ENCODE measurements at regions not wholly inside any gene's neighbourhood (a gene's known extent, or its start where the extent isn't known, plus 50 kb on each side); places are given as distances from the start of the nearest gene placed in this dataset.

- H3K23ac ChIP-seq (ENCODE audit: insufficient read length) = no peak overlapping the region
- H4K5ac ChIP-seq (ENCODE audit: insufficient read length, low read depth, low read length) = no peak overlapping the region
- no peak overlapping the region for H3K18ac ChIP-seq (ENCODE audit: extremely low read depth, low read length)
- H3K79me2 ChIP-seq (ENCODE audit: control insufficient read depth in 1 of 2, insufficient read depth in 2 of 2, low read length in 2 of 2) = no peaks in the 10 kb centered on the region
- ChIA-PET CTCF (ENCODE audit: partially characterized antibody) (interaction anchor here (0.6 to 2.0 kb wide), 3 partner anchors 23 to 369 kb away, joined by 3 to 5 read pairs (median 4); no protein-coding TSS in a partner anchor), POLR2A (ENCODE audit: partially characterized antibody) (no interaction called here)
- no peak overlapping the region for H4K91ac ChIP-seq (replicated peaks; ENCODE audit: insufficient read length, low read length)
- H3K9me3 ChIP-seq (ENCODE audit: insufficient read depth in 2 of 2, low read depth in 1 of 2, low read length in 1 of 2) = no peaks in the 10 kb centered on the region
- no peaks in the 10 kb centered on the region for H3K23me2 ChIP-seq (ENCODE audit: low read depth, low read length)
- H3K4me1 ChIP-seq (replicated peaks in 1 of 4; ENCODE audit: control insufficient read depth in 3 of 4, insufficient read depth in 4 of 4, low read length in 3 of 4) = no peaks in the 10 kb centered on the region
- no peak for DNase-seq (ENCODE audit: low read depth in 1 of 2, low spot score in 2 of 2)
- no peak overlapping the region for H2BK120ac ChIP-seq (replicated peaks; ENCODE audit: low read depth, low read length)
- H3K4me3 ChIP-seq (ENCODE audit: extremely low read depth in 1 of 4, insufficient read depth in 2 of 4, low read depth in 3 of 4, low read length in 4 of 4) = no peak overlapping the region
- no peaks in the 10 kb centered on the region for H3K36me3 ChIP-seq (ENCODE audit: control insufficient read depth in 2 of 4, insufficient read depth in 4 of 4, low read length in 3 of 4)
- no peak overlapping the region for H2BK12ac ChIP-seq (ENCODE audit: low read depth, low read length)
- no peak overlapping the region for H3K4ac ChIP-seq (replicated peaks; ENCODE audit: insufficient read length, low read depth, low read length)
- H2BK5ac ChIP-seq (ENCODE audit: low read depth, low read length) = no peak overlapping the region
- no peaks in the 10 kb centered on the region for H3K79me1 ChIP-seq (ENCODE audit: low read depth, low read length)
- H3K4me2 ChIP-seq (ENCODE audit: insufficient read depth in 1 of 2, low read depth in 2 of 2, low read length in 2 of 2) = no peak overlapping the region
- no peak overlapping the region for H2BK15ac ChIP-seq (ENCODE audit: low read length)
- no peak overlapping the region for H2AK5ac ChIP-seq (ENCODE audit: low read depth, low read length)
- H4K20me1 ChIP-seq (replicated peaks in 1 of 2; ENCODE audit: control insufficient read depth in 1 of 2, insufficient read depth in 2 of 2, low read length in 2 of 2) = no peaks in the 10 kb centered on the region
- no peak overlapping the region for H3K9ac ChIP-seq (replicated peaks in 1 of 4; ENCODE audit: extremely low read depth in 1 of 4, low read depth in 3 of 4, low read length in 3 of 4)
- no peak overlapping the region for H4K8ac ChIP-seq (ENCODE audit: extremely low read depth, insufficient read depth, low read length)
- H2AFZ ChIP-seq (ENCODE audit: low read length) = no peak overlapping the region
- WGBS, 2 experiments (ENCODE audit: extremely low coverage in 1 of 2, insufficient coverage in 1 of 2, insufficient read length in 1 of 2, insufficient replicate concordance in 2 of 2, low coverage in 1 of 2, low lambda C conversion rate in 2 of 2, missing lambda C conversion rate in 1 of 2) = 91% methylated on average over 1 of the region's 1 CpG; no CpG with 5 or more reads in 1 of the 2 experiments
- H3K14ac ChIP-seq (ENCODE audit: insufficient read length) = no peak overlapping the region
- FAIRE-seq = no peak
- no peak overlapping the region for H3K56ac ChIP-seq (replicated peaks; ENCODE audit: insufficient read length, low read depth, low read length)
- no peaks in the 10 kb centered on the region for H3K27me3 ChIP-seq (replicated peaks in 1 of 4; ENCODE audit: control insufficient read depth in 3 of 4, extremely low read depth in 1 of 4, insufficient read depth in 3 of 4, low read length in 3 of 4)
- H3K27ac ChIP-seq (ENCODE audit: low read depth, low read length) = no peak overlapping the region
- no peak overlapping the region for H2BK20ac ChIP-seq (ENCODE audit: low read length)
- TF ChIP-seq RAD21 (IDR thresholded peaks at IDR 0.05 in 1 of 2, conservative IDR thresholded peaks at IDR 0.05 in 1 of 2; ENCODE audit: low read depth in 2 of 2, low read length in 2 of 2) (no peak), CTBP2 (IDR thresholded peaks at IDR 0.05; ENCODE audit: borderline replicate concordance, insufficient read depth, insufficient read length, low read length) (no peak), CBX8 (IDR thresholded peaks at IDR 0.05; ENCODE audit: borderline replicate concordance, low read depth, low read length) (no peak), TCF12 (IDR thresholded peaks at IDR 0.05; ENCODE audit: low read depth, low read length) (no peak), ATF3 (IDR thresholded peaks at IDR 0.05; ENCODE audit: insufficient read depth, low read depth, low read length) (no peak), TAF7 (optimal IDR thresholded peaks at IDR 0.05; ENCODE audit: borderline replicate concordance, low read depth, low read length) (no peak), MAX (IDR thresholded peaks at IDR 0.05) (no peak), CBX5 (IDR thresholded peaks at IDR 0.05; ENCODE audit: low read depth, low read length) (no peak), SIRT6 (IDR thresholded peaks at IDR 0.05; ENCODE audit: low read length) (no peak), GTF2F1 (IDR thresholded peaks at IDR 0.05; ENCODE audit: borderline replicate concordance, low read depth, low read length) (no peak), CREB1 (IDR thresholded peaks at IDR 0.05) (no peak), EGR1 (IDR thresholded peaks at IDR 0.05; ENCODE audit: borderline replicate concordance, low read depth, low read length) (no peak), MAFK (IDR thresholded peaks at IDR 0.05; ENCODE audit: low read depth, low read length) (no peak), BCL11A (IDR thresholded peaks at IDR 0.05; ENCODE audit: low read depth in 2 of 2, low read length in 2 of 2) (no peak)
Observed at GRCh38 chr18:37975446-37975845, 409.8 kb upstream of the CELF4 start.

Measured in H1 (cell line).